WTC11 (cell line): ENCODE measurements at regions not wholly inside any gene's neighbourhood (a gene's known extent, or its start where the extent isn't known, plus 50 kb on each side); places are given as distances from the start of the nearest gene placed in this dataset.

Source experiments
- ATAC-seq: fragments of 200-7000 bp; cut with Tn5 transposase; 2 replicates; pipeline ENCODE4 v1.10.0; 2021; ENCODE audit warnings: mild to moderate bottlenecking, moderate library complexity
- CTCF ChIA-PET: fragments of 300-600 bp; sonication (Branson Sonifier 250); formaldehyde crosslinking; loops from one replicate; lab custom pipeline; 2021; ENCODE audit warnings: antibody characterized with exemption; lab: Charles Lee
- POLR2A ChIA-PET: fragments of 350-600 bp; sonication (Branson Sonifier 250); formaldehyde crosslinking; loops from one replicate; lab custom pipeline; 2021; ENCODE audit warnings: antibody characterized with exemption; lab: Charles Lee
- DNase-seq: peaks from one replicate; pipeline ENCODE4 v3.0.0; 2021; ENCODE audit warnings: low spot score
- H3K27ac Mint-ChIP-seq: 2 replicates; pipeline ENCODE4 v1.8.0; 2021; ENCODE audit warnings: mixed read lengths
- H3K27me3 Mint-ChIP-seq: 2 replicates; pipeline ENCODE4 v1.8.0; 2021; ENCODE audit warnings: low read depth, mild to moderate bottlenecking, moderate library complexity, mixed read lengths
- H3K36me3 Mint-ChIP-seq: 2 replicates; pipeline ENCODE4 v1.8.0; 2021; ENCODE audit warnings: mixed read lengths
- H3K4me1 Mint-ChIP-seq: 2 replicates; pipeline ENCODE4 v1.8.0; 2022; ENCODE audit warnings: mixed read lengths
- H3K4me3 Mint-ChIP-seq: 2 replicates; pipeline ENCODE4 v1.8.0; 2021; ENCODE audit warnings: mild to moderate bottlenecking, moderate library complexity, mixed read lengths
- H3K9me3 Mint-ChIP-seq: 2 replicates; pipeline ENCODE4 v1.8.0; 2021; ENCODE audit warnings: mixed read lengths
- CREM ChIP-seq: sonication (generic); formaldehyde crosslinking; IDR thresholded peaks from 2 replicates; pipeline ENCODE4 v1.8.1; 2022; ENCODE audit warnings: mild to moderate bottlenecking, missing genetic modification reagents, moderate library complexity
- ETV6 ChIP-seq: sonication (generic); formaldehyde crosslinking; IDR thresholded peaks from 2 replicates; pipeline ENCODE4 v1.8.1; 2022; ENCODE audit warnings: mild to moderate bottlenecking, missing genetic modification reagents
- FOXJ3 ChIP-seq: sonication (generic); formaldehyde crosslinking; IDR thresholded peaks from 2 replicates; pipeline ENCODE4 v1.9.0; 2021; ENCODE audit warnings: missing genetic modification reagents, mild to moderate bottlenecking, borderline replicate concordance
- GABPB1 ChIP-seq: sonication (generic); formaldehyde crosslinking; IDR thresholded peaks from 2 replicates; pipeline ENCODE4 v1.8.1; 2023; ENCODE audit warnings: mild to moderate bottlenecking, missing genetic modification reagents
- GTF2I ChIP-seq: fragments of 250-450 bp; sonication (Bioruptor Pico); conservative IDR thresholded peaks from 2 replicates; pipeline ENCODE4 v1.4.0; 2021; ENCODE audit warnings: mild to moderate bottlenecking
- MYBL2 ChIP-seq: sonication (generic); formaldehyde crosslinking; IDR thresholded peaks from 2 replicates; pipeline ENCODE4 v1.8.1; 2023; ENCODE audit warnings: mild to moderate bottlenecking, moderate library complexity, missing genetic modification reagents
- RELA ChIP-seq: sonication (generic); formaldehyde crosslinking; IDR thresholded peaks from 2 replicates; pipeline ENCODE4 v1.8.1; 2022; ENCODE audit warnings: missing genetic modification reagents, mild to moderate bottlenecking, borderline replicate concordance
- SMAD4 ChIP-seq: sonication (generic); formaldehyde crosslinking; IDR thresholded peaks from 2 replicates; pipeline ENCODE4 v1.8.0; 2022; ENCODE audit warnings: mild to moderate bottlenecking, missing genetic modification reagents
- SP1 ChIP-seq: sonication (generic); formaldehyde crosslinking; conservative IDR thresholded peaks from 2 replicates; pipeline ENCODE4 v1.8.1; 2022; ENCODE audit warnings: missing genetic modification reagents
- TEAD1 ChIP-seq: sonication (generic); formaldehyde crosslinking; IDR thresholded peaks from 2 replicates; pipeline ENCODE4 v1.8.0; 2022; ENCODE audit warnings: mild to moderate bottlenecking, missing genetic modification reagents
- ZNF396 ChIP-seq: fragments of 250-450 bp; sonication (Bioruptor Pico); IDR thresholded peaks from 2 replicates; pipeline ENCODE4 v1.8.0; 2021; ENCODE audit warnings: mild to moderate bottlenecking, moderate library complexity, borderline replicate concordance
- ZNF671 ChIP-seq: fragments of 250-450 bp; sonication (Bioruptor Pico); IDR thresholded peaks from 2 replicates; pipeline ENCODE4 v1.8.0; 2021; ENCODE audit warnings: mild to moderate bottlenecking
- TF ChIP-seq, protein P1 (sequence below): sonication (generic); formaldehyde crosslinking; IDR thresholded peaks from 2 replicates; pipeline ENCODE4 v1.8.1; 2023; ENCODE audit warnings: mild to moderate bottlenecking, missing genetic modification reagents, moderate library complexity
- TF ChIP-seq, protein P2 (sequence below): sonication (generic); formaldehyde crosslinking; IDR thresholded peaks from 2 replicates; pipeline ENCODE4 v1.8.1; 2022; ENCODE audit warnings: mild to moderate bottlenecking, moderate library complexity, missing genetic modification reagents
- TF ChIP-seq, protein P3 (sequence below): sonication (generic); formaldehyde crosslinking; IDR thresholded peaks from 2 replicates; pipeline ENCODE4 v1.8.0; 2023; ENCODE audit warnings: mild to moderate bottlenecking, missing genetic modification reagents
- TF ChIP-seq, protein P4 (sequence below): sonication (generic); formaldehyde crosslinking; IDR thresholded peaks from 2 replicates; pipeline ENCODE4 v1.8.0; 2022; ENCODE audit warnings: mild to moderate bottlenecking, missing genetic modification reagents
- TF ChIP-seq, protein P5 (sequence below): fragments of 250-450 bp; sonication (Bioruptor Pico); IDR thresholded peaks from 2 replicates; pipeline ENCODE4 v1.9.0; 2021; ENCODE audit warnings: moderate library complexity, mild to moderate bottlenecking, inconsistent platforms, borderline replicate concordance
- TF ChIP-seq, protein P6 (sequence below): sonication (generic); formaldehyde crosslinking; IDR thresholded peaks from 2 replicates; pipeline ENCODE4 v1.8.0; 2022; ENCODE audit warnings: mild to moderate bottlenecking, missing genetic modification reagents

DNA sequence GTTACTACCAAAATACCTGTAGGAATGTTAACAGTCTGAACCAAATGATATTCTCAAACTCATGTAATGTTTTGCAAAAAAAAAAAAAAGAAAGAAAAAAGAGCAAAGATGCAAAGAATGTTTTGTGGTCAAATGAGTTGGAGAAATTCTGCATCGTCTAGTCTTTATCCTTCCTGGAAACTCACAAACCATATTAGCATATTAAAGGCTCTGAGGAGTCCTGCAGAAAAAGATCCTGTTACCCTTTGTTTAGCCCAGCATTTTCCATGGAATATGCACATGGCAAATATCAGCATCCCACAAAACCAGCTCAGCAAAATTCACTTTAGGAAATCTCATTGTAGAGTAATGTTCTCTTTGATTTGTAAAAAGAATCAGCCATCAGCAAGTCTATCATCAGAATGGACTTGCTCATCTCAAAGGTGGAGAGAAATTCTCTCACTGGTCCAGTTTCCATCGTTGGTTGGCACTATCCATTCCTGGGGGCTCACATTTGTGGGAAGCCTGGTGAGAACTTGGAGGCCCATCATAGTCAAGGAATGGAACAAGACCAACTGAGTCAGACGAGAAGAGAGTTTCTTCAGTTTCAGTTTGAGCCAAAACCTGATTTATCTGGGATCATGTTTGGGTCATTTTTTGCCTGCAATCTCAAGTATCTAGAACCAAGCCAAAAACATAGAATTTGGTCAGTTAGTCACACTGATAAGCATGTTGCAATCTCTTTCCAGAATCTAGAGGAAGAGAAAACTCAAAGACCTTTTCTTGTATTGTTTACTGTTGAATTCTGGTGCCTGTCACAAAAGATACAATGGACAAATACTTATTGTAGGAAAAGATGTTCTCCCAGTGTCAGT, 129.8 kb downstream of the TBX5 start:
- DNase-seq (no peak), ATAC-seq (peak; percentile 54)
- peaks cover 12% of the 10 kb centered on the region for H3K9me3 Mint-ChIP-seq
- peak overlapping the region; percentile 49 for H3K4me3 Mint-ChIP-seq
- TF ChIP-seq, protein P1, sequence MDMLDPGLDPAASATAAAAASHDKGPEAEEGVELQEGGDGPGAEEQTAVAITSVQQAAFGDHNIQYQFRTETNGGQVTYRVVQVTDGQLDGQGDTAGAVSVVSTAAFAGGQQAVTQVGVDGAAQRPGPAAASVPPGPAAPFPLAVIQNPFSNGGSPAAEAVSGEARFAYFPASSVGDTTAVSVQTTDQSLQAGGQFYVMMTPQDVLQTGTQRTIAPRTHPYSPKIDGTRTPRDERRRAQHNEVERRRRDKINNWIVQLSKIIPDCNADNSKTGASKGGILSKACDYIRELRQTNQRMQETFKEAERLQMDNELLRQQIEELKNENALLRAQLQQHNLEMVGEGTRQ (CRISPR knock-in tag), result no peak
- TF ChIP-seq CREM (0 out of 2 replicates have a peak, but pooled peaks have one; percentile 20), TEAD1 (CRISPR knock-in tag) (peak; percentile 48; the same call in 1 of the 2 replicates), GABPB1 (CRISPR knock-in tag) (no peak), ETV6 (CRISPR knock-in tag) (0 out of 2 replicates have a peak, but pooled peaks have one; percentile 26), SP1 (CRISPR knock-in tag) (0 out of 2 replicates have a peak, but pooled peaks have one; percentile 27)
- TF ChIP-seq, protein P2, sequence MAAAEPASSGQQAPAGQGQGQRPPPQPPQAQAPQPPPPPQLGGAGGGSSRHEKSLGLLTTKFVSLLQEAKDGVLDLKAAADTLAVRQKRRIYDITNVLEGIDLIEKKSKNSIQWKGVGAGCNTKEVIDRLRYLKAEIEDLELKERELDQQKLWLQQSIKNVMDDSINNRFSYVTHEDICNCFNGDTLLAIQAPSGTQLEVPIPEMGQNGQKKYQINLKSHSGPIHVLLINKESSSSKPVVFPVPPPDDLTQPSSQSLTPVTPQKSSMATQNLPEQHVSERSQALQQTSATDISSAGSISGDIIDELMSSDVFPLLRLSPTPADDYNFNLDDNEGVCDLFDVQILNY, result no peak
- TF ChIP-seq, protein P3, sequence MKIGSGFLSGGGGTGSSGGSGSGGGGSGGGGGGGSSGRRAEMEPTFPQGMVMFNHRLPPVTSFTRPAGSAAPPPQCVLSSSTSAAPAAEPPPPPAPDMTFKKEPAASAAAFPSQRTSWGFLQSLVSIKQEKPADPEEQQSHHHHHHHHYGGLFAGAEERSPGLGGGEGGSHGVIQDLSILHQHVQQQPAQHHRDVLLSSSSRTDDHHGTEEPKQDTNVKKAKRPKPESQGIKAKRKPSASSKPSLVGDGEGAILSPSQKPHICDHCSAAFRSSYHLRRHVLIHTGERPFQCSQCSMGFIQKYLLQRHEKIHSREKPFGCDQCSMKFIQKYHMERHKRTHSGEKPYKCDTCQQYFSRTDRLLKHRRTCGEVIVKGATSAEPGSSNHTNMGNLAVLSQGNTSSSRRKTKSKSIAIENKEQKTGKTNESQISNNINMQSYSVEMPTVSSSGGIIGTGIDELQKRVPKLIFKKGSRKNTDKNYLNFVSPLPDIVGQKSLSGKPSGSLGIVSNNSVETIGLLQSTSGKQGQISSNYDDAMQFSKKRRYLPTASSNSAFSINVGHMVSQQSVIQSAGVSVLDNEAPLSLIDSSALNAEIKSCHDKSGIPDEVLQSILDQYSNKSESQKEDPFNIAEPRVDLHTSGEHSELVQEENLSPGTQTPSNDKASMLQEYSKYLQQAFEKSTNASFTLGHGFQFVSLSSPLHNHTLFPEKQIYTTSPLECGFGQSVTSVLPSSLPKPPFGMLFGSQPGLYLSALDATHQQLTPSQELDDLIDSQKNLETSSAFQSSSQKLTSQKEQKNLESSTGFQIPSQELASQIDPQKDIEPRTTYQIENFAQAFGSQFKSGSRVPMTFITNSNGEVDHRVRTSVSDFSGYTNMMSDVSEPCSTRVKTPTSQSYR (CRISPR knock-in tag), result no peak
- TF ChIP-seq, protein P4, sequence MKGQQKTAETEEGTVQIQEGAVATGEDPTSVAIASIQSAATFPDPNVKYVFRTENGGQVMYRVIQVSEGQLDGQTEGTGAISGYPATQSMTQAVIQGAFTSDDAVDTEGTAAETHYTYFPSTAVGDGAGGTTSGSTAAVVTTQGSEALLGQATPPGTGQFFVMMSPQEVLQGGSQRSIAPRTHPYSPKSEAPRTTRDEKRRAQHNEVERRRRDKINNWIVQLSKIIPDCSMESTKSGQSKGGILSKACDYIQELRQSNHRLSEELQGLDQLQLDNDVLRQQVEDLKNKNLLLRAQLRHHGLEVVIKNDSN (CRISPR knock-in tag), result no peak
- TF ChIP-seq, protein P5, sequence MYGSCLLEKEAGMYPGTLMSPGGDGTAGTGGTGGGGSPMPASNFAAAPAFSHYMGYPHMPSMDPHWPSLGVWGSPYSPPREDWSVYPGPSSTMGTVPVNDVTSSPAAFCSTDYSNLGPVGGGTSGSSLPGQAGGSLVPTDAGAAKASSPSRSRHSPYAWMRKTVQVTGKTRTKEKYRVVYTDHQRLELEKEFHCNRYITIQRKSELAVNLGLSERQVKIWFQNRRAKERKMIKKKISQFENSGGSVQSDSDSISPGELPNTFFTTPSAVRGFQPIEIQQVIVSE (CRISPR knock-in tag), result no peak
- CTCF ChIA-PET, result interaction anchor here (0.6 kb wide), 1 partner anchor 97 kb away, joined by 3 read pairs; no protein-coding TSS in a partner anchor
- H3K27ac Mint-ChIP-seq, result peak overlapping the region; percentile 94
- H3K27me3 Mint-ChIP-seq, result no peaks in the 10 kb centered on the region
- peaks cover 73% of the 10 kb centered on the region for H3K4me1 Mint-ChIP-seq
- H3K36me3 Mint-ChIP-seq, result peaks cover 5% of the 10 kb centered on the region
- POLR2A ChIA-PET, result no interaction called here

DNA sequence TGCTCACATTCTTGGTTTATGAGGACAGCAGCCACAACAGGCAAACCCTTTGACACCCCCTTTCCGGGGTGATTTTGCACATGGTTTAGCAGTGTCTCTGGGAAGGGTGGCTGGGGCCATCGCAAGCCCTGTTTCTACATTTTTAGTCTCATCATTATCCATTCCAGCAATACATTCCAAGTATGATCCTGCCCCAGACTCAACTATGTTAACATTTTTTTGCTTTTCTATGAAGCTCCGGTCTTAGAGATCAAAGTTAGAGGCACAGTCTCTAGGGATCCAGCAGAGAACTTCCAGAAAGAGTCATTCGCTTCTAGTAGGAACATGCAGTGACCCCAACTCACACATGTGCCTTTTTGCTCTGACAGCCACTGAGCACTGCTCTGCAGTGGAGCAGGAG, 130.9 kb downstream of the TBX5 start:
- ATAC-seq, result peak; percentile 35; the same call in 1 of the 2 replicates
- Mint-ChIP-seq H3K4me3 (no peak overlapping the region), H3K9me3 (peaks cover 11% of the 10 kb centered on the region), H3K27ac (peak overlapping the region; percentile 94), H3K36me3 (peaks cover 5% of the 10 kb centered on the region), H3K4me1 (peaks cover 81% of the 10 kb centered on the region), H3K27me3 (no peaks in the 10 kb centered on the region)
- ChIA-PET CTCF (no interaction called here), POLR2A (no interaction called here)
- DNase-seq, result no peak
- TF ChIP-seq GTF2I, result no peak
- TF ChIP-seq, protein P6, sequence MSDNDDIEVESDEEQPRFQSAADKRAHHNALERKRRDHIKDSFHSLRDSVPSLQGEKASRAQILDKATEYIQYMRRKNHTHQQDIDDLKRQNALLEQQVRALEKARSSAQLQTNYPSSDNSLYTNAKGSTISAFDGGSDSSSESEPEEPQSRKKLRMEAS (CRISPR knock-in tag), result 0 out of 2 replicates have a peak, but pooled peaks have one; percentile 35

DNA sequence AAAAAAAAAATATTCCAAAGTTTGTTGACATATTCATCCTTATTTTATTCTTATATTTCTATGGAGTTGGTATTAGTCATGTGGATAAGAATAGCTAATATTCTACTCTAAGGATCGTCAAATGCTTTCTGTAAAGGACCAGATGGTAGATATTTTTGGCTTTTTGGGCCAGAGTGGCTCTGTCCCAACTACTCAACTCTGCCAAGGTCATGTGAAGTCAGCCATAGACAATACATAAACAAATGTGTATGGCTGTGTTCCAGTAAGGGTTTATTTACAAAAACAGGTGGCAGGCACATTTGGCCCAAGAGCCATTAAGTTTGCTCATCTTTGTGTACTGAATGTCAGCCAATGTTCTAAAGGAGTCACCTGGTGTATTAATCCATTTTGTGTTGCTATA, 131.8 kb downstream of the TBX5 start:
- Mint-ChIP-seq H3K9me3 (peaks cover 5% of the 10 kb centered on the region; the same call in 1 of the 2 replicates), H3K4me3 (no peak overlapping the region), H3K27me3 (no peaks in the 10 kb centered on the region), H3K36me3 (no peaks in the 10 kb centered on the region), H3K4me1 (peaks cover 82% of the 10 kb centered on the region), H3K27ac (peak overlapping the region; percentile 94)
- TF ChIP-seq ZNF671 (CRISPR knock-in tag) (no peak), RELA (CRISPR knock-in tag) (no peak), SMAD4 (CRISPR knock-in tag) (no peak), FOXJ3 (CRISPR knock-in tag) (no peak), MYBL2 (CRISPR knock-in tag) (no peak), ZNF396 (CRISPR knock-in tag) (no peak)
- TF ChIP-seq, protein P6 (CRISPR knock-in tag), result no peak
- TF ChIP-seq, protein P3 (CRISPR knock-in tag), result no peak
- ChIA-PET POLR2A (no interaction called here), CTCF (no interaction called here)
- DNase-seq (no peak), ATAC-seq (no peak)
